ENCODE measurements at regions not wholly inside any gene's neighbourhood (a gene's known extent, or its start where the extent isn't known, plus 50 kb on each side); places are given as distances from the start of the nearest gene placed in this dataset.

DNA sequence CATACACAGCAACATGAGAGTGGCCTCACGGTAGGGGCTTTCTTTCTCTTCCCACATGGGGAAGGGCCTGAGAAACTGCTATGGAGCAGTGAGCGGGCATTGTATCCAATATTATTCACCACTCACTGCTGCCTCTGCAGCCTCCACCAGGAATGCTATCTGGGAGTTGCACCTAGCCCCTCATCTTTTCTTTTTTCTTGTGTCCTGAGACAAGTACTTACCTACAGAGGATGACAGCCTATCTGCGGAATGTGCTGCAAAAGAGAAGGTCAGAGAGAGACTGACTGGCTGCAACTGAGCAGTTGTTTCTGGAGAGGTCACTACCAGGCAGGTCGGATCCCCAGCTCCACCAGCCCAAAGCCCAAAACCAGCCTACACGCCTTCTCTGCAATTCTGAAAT, 52.1 kb upstream of the HTATIP2 start:
- intact Hi-C loops (cut with DNase I) = no loop called here
- Histone ChIP-seq H3K4me1 (replicated peaks in 1 of 2) (no peaks in the 10 kb centered on the region), H3K36me3 (replicated peaks in 1 of 2) (no peaks in the 10 kb centered on the region), H3K27me3 (peaks cover 3% of the 10 kb centered on the region), H3K27ac (no peak overlapping the region), H3K9me3 (replicated peaks in 1 of 3) (no peaks in the 10 kb centered on the region), H3K4me3 (no peak overlapping the region)
- whole genome bisulfite sequencing, 4 donors = 78 to 85% (median 84%) methylated on average over 5 of the region's 5 CpGs
- no peak for TF ChIP-seq POLR2A (IDR thresholded peaks at IDR 0.05)
- TF ChIP-seq, protein P1, sequence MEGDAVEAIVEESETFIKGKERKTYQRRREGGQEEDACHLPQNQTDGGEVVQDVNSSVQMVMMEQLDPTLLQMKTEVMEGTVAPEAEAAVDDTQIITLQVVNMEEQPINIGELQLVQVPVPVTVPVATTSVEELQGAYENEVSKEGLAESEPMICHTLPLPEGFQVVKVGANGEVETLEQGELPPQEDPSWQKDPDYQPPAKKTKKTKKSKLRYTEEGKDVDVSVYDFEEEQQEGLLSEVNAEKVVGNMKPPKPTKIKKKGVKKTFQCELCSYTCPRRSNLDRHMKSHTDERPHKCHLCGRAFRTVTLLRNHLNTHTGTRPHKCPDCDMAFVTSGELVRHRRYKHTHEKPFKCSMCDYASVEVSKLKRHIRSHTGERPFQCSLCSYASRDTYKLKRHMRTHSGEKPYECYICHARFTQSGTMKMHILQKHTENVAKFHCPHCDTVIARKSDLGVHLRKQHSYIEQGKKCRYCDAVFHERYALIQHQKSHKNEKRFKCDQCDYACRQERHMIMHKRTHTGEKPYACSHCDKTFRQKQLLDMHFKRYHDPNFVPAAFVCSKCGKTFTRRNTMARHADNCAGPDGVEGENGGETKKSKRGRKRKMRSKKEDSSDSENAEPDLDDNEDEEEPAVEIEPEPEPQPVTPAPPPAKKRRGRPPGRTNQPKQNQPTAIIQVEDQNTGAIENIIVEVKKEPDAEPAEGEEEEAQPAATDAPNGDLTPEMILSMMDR (IDR thresholded peaks at IDR 0.05) = no peak
- no peak for DNase-seq

DNA sequence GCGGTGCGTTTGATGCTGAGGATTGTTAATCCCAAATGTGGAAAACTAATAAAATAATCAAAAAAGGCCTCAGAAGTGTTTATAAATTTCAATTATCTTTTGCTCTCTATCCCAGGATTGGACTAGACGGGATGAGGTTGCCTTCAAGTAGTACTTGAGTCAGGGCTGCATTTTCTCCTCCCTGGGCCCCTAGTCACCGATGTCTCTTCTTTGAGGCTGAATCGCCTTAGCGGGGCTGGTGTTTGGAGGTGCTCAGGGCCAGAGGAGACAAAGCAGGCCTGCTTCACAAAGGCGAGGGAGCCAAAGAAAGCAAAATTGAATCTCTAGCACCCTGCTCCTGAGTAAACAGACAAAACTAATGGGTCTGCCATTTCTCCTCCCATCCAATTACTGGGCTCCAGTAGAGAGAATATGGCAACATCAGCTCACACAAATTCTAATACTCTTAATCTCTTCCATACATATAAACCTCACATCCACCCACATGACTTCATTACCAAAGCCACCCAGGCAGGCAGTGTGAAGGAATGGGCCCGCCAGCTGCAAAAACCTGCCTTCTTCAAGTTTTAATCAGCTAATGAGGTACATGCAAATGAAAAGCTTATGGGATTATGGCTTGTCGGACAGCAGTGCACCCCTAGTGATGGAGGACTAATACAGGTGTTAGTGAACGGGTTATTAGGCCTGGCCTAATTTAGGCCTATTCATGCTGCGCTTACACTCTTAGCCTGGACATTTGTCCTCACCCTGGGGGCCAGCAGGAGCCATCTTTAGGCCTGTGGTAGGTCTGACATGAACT, 52.7 kb upstream of the HTATIP2 start:
- intact Hi-C loops (cut with DNase I) = no loop called here
- no peak for DNase-seq
- no peaks in the 10 kb centered on the region for H3K9me3 ChIP-seq (replicated peaks in 1 of 3)
- no peaks in the 10 kb centered on the region for H3K4me1 ChIP-seq (replicated peaks in 1 of 2)
- H3K27me3 ChIP-seq = peaks cover 3% of the 10 kb centered on the region
- H3K36me3 ChIP-seq (replicated peaks in 1 of 2) = no peaks in the 10 kb centered on the region
- WGBS, 4 donors = 73 to 83% (median 80%) methylated on average over 11 of the region's 11 CpGs
- H3K4me3 ChIP-seq = no peak overlapping the region
- TF ChIP-seq POLR2A (IDR thresholded peaks at IDR 0.05) = no peak
- TF ChIP-seq, protein P1 (IDR thresholded peaks at IDR 0.05) = no peak
- H3K27ac ChIP-seq = no peak overlapping the region

DNA sequence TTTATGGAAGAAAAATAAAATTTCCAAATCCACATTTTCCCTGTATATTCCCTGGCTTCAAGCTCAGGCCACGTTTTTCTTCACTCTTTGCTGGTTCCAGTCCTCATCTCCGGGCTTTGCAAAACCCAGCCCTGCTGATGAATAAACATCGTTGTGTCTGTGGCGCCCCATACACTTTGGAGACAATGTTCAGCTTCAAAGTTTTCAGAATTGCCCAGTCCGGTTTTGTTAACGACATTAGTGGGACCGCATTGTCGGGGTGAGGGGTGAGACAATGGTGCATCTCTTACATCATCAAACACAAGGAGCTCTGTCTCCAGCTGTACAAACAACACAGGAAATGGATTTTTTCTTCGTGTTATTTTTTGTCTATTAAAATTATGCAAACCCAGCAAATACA, 53.4 kb upstream of the HTATIP2 start:
- H3K4me3 ChIP-seq = no peak overlapping the region
- no peak overlapping the region for H3K27ac ChIP-seq
- peaks cover 3% of the 10 kb centered on the region for H3K27me3 ChIP-seq
- no peaks in the 10 kb centered on the region for H3K4me1 ChIP-seq (replicated peaks in 1 of 2)
- 52 to 58% (median 56%) methylated on average over 9 of the region's 9 CpGs for WGBS, 4 donors
- H3K36me3 ChIP-seq (replicated peaks in 1 of 2) = no peaks in the 10 kb centered on the region
- DNase-seq = no peak
- no peak for TF ChIP-seq POLR2A (IDR thresholded peaks at IDR 0.05)
- TF ChIP-seq, protein P1 (IDR thresholded peaks at IDR 0.05) = no peak
- intact Hi-C loops (cut with DNase I) = no loop called here
- H3K9me3 ChIP-seq (replicated peaks in 1 of 3) = no peaks in the 10 kb centered on the region

DNA sequence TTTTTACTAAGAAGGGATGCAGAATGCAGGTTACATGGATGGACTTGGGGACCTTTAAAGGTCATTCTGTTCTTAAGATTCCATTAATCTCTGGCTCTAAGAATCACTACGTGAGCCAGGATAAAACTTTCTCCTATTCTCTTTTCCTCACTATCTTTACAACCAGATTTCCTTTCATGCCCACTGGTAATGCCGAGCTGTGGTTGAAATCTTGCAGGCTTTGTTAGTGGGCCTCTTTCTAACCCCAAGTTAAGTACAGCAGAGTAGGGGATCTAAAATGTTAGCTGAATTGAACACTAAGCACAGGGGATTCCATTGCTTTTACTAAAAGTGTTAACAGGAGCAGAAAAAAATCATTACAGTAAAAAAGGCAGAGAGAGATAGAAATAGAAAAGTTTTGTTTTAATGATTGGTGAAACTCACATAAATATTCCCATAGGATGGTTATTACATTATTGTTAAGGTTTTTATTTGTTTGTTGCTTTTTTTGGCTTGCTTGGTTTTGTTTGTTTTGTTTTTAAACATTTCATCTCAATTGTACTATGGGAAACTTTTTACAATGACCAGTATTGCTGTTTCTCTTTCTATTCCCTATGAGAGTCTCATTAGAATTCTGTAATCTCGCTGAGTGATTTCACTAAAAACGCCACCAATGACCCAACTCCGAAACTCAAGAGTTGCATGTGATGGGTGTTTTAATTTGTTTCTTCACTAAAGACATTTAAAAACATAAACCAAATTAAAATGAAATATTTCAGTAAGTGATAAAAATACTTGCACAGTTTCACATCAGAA, 54.1 kb upstream of the HTATIP2 start:
- WGBS, 4 donors = 78 to 86% (median 83%) methylated on average over 5 of the region's 5 CpGs
- intact Hi-C loops (cut with DNase I) = no loop called here
- Histone ChIP-seq H3K27me3 (peaks cover 3% of the 10 kb centered on the region), H3K9me3 (replicated peaks in 1 of 3) (no peaks in the 10 kb centered on the region), H3K27ac (no peak overlapping the region), H3K4me1 (replicated peaks in 1 of 2) (no peaks in the 10 kb centered on the region), H3K36me3 (replicated peaks in 1 of 2) (no peaks in the 10 kb centered on the region), H3K4me3 (no peak overlapping the region)
- no peak for DNase-seq
- TF ChIP-seq, protein P1 (IDR thresholded peaks at IDR 0.05) = no peak
- TF ChIP-seq POLR2A (IDR thresholded peaks at IDR 0.05) = no peak
